HEK293 (cell line): ENCODE measurements at regions not wholly inside any gene's neighbourhood (a gene's known extent, or its start where the extent isn't known, plus 50 kb on each side); places are given as distances from the start of the nearest gene placed in this dataset.

Experiments used
- CTCF ChIA-PET: fragments of 350-600 bp; formaldehyde crosslinking; extraction: SDS; loops from one replicate; lab custom pipeline; 2021; ENCODE audit warnings: antibody characterized with exemption; lab: Yijun Ruan, JAX
- POLR2A ChIA-PET: fragments of 300-600 bp; formaldehyde crosslinking; extraction: SDS; loops from one replicate; lab custom pipeline; 2020; ENCODE audit warnings: antibody characterized with exemption, inconsistent platforms; lab: Yijun Ruan, JAX
- H3K27ac ChIP-seq: fragments of 200-500 bp; sonication (Bioruptor generic); 2 replicates; pipeline ENCODE4 v1.5.1; 2014; ENCODE audit warnings: low read depth, low read length, control low read depth, inconsistent platforms; ENCODE audit errors: extremely low read depth
- H3K36me3 ChIP-seq, 2 experiments: fragments of 200-500 bp in 1 of 2; sonication (Bioruptor generic) in 1 of 2; 1 replicate in 1 of 2; 2 replicates in 1 of 2; pipeline ENCODE4 v1.5.1; 2014 to 2017; ENCODE audit warnings: inconsistent platforms in 2 of 2, low read length in 2 of 2; ENCODE audit not compliant: control insufficient read depth in 2 of 2, insufficient read depth in 1 of 2
- H3K4me1 ChIP-seq: fragments of 200-500 bp; sonication (Bioruptor generic); 2 replicates; pipeline ENCODE4 v1.5.1; 2014; ENCODE audit warnings: mild to moderate bottlenecking, low read length, inconsistent platforms; ENCODE audit not compliant: control insufficient read depth, insufficient read depth
- H3K4me3 ChIP-seq: 2 replicates; pipeline ENCODE4 v1.5.1; 2011; ENCODE audit warnings: low read depth, mild to moderate bottlenecking, control low read depth, low read length, moderate library complexity
- H3K9me3 ChIP-seq: fragments of 200-500 bp; sonication (Bioruptor generic); 2 replicates; pipeline ENCODE4 v1.5.1; 2014; ENCODE audit warnings: low read depth, low read length, inconsistent platforms; ENCODE audit not compliant: control insufficient read depth, insufficient read depth
- SP7 ChIP-seq: fragments of 450-650 bp; formaldehyde crosslinking; IDR thresholded peaks from 2 replicates; pipeline ENCODE4 v1.5.1; 2016; ENCODE audit warnings: missing biosample characterization, missing genetic modification characterization
- TRIM28 ChIP-seq: IDR thresholded peaks from 2 replicates; pipeline ENCODE4 v1.6.1; 2011; ENCODE audit warnings: low read length, control low read depth, borderline replicate concordance
- ZNF335 ChIP-seq: fragments of 450-650 bp; formaldehyde crosslinking; conservative IDR thresholded peaks from 2 replicates; pipeline ENCODE4 v1.5.1; 2016; ENCODE audit warnings: missing biosample characterization, missing genetic modification characterization
- ZNF394 ChIP-seq: fragments of 450-650 bp; formaldehyde crosslinking; IDR thresholded peaks from 2 replicates; pipeline ENCODE4 v1.5.1; 2016; ENCODE audit warnings: missing biosample characterization, missing genetic modification characterization, mild to moderate bottlenecking, moderate library complexity, borderline replicate concordance
- ZNF423 ChIP-seq: fragments of 450-650 bp; formaldehyde crosslinking; IDR thresholded peaks from 2 replicates; pipeline ENCODE4 v1.5.1; 2016; ENCODE audit warnings: missing biosample characterization, missing genetic modification characterization
- ZNF561 ChIP-seq: fragments of 450-650 bp; IDR thresholded peaks from 2 replicates; pipeline ENCODE4 v1.5.1; 2018; ENCODE audit warnings: missing biosample characterization, missing genetic modification characterization, borderline replicate concordance
- ZNF664 ChIP-seq: fragments of 450-650 bp; formaldehyde crosslinking; IDR thresholded peaks from 2 replicates; pipeline ENCODE4 v1.5.1; 2016; ENCODE audit warnings: missing biosample characterization, missing genetic modification characterization
- ZNF768 ChIP-seq: fragments of 450-650 bp; formaldehyde crosslinking; IDR thresholded peaks from 2 replicates; pipeline ENCODE4 v1.5.1; 2018; ENCODE audit warnings: missing biosample characterization, mild to moderate bottlenecking, missing genetic modification characterization
- TF ChIP-seq, protein P1 (sequence below): fragments of 450-650 bp; formaldehyde crosslinking; IDR thresholded peaks from 2 replicates; pipeline ENCODE4 v1.5.1; 2017; ENCODE audit warnings: missing biosample characterization, mild to moderate bottlenecking, missing genetic modification characterization, moderate library complexity
- TF ChIP-seq, protein P2 (sequence below): fragments of 450-650 bp; formaldehyde crosslinking; conservative IDR thresholded peaks from 2 replicates; pipeline ENCODE4 v1.5.1; 2016; ENCODE audit warnings: low read depth, missing biosample characterization, missing genetic modification characterization
- TF ChIP-seq, protein P3 (sequence below): fragments of 450-650 bp; formaldehyde crosslinking; IDR thresholded peaks from 2 replicates; pipeline ENCODE4 v1.5.1; 2016; ENCODE audit warnings: missing biosample characterization, missing genetic modification characterization
- TF ChIP-seq, protein P4 (sequence below): fragments of 450-650 bp; formaldehyde crosslinking; IDR thresholded peaks from 2 replicates; pipeline ENCODE4 v1.5.1; 2016; ENCODE audit warnings: missing biosample characterization, missing genetic modification characterization

DNA sequence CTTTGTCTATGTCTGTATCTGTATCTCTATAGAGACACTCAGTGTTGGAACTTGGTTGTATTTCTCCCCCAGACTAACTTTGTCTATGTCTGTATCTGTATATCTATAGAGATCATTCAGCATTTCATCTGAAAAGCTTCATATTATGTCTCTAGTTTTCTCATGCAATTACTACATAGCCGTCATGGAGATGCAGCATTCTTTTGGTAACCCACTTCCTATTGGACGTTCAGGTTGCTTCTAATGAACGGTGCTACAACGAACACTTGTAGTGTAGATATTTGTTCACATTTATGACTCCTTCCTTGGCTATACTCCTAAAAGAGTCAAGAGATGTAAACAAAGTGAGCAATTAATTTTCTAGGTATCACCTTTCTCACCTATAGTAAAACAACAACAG, 81.5 kb upstream of the KCNA1 start (continued):
- TF ChIP-seq SP7, result no peak
- no peak for TF ChIP-seq ZNF561 (tag by site-specific recombination)
- TF ChIP-seq, protein P1, sequence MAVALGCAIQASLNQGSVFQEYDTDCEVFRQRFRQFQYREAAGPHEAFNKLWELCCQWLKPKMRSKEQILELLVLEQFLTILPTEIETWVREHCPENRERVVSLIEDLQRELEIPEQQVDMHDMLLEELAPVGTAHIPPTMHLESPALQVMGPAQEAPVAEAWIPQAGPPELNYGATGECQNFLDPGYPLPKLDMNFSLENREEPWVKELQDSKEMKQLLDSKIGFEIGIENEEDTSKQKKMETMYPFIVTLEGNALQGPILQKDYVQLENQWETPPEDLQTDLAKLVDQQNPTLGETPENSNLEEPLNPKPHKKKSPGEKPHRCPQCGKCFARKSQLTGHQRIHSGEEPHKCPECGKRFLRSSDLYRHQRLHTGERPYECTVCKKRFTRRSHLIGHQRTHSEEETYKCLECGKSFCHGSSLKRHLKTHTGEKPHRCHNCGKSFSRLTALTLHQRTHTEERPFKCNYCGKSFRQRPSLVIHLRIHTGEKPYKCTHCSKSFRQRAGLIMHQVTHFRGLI (tag by site-specific recombination), result no peak

DNA sequence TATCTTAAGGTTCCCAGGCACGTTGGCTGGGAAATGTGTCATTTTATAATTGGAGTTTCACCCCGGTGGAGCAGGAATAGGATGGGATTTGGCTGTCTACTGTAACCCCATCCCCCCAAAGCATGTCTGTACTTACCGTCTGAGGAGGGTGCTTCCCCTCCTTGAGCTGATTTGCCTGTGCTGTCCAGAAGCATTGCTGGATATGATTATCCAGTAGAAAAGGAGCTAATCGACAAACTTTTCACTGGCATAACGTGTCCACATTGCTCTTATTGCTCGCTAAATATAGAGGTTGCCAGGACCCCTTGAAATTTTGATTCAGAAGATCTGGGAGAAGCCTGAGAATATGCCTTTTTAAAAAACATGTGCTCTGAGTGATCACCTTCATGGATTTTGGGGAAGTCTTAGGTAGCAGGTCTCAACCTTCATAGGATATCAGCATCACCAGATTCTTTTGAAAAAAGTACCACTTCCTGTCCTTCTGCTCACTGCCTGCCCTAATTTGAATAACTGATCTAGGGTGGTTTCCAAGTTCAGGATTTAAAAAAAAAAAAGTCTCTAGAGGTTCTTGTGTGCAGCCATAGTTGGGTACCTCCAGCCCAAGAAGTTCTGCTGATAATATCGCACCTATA, 80.4 kb upstream of the KCNA1 start:
- TF ChIP-seq ZNF664 (no peak), TRIM28 (no peak), ZNF335 (tag by site-specific recombination) (no peak)
- TF ChIP-seq, protein P2, sequence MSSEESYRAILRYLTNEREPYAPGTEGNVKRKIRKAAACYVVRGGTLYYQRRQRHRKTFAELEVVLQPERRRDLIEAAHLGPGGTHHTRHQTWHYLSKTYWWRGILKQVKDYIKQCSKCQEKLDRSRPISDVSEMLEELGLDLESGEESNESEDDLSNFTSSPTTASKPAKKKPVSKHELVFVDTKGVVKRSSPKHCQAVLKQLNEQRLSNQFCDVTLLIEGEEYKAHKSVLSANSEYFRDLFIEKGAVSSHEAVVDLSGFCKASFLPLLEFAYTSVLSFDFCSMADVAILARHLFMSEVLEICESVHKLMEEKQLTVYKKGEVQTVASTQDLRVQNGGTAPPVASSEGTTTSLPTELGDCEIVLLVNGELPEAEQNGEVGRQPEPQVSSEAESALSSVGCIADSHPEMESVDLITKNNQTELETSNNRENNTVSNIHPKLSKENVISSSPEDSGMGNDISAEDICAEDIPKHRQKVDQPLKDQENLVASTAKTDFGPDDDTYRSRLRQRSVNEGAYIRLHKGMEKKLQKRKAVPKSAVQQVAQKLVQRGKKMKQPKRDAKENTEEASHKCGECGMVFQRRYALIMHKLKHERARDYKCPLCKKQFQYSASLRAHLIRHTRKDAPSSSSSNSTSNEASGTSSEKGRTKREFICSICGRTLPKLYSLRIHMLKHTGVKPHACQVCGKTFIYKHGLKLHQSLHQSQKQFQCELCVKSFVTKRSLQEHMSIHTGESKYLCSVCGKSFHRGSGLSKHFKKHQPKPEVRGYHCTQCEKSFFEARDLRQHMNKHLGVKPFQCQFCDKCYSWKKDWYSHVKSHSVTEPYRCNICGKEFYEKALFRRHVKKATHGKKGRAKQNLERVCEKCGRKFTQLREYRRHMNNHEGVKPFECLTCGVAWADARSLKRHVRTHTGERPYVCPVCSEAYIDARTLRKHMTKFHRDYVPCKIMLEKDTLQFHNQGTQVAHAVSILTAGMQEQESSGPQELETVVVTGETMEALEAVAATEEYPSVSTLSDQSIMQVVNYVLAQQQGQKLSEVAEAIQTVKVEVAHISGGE (tag by site-specific recombination), result no peak
- TF ChIP-seq, protein P3, sequence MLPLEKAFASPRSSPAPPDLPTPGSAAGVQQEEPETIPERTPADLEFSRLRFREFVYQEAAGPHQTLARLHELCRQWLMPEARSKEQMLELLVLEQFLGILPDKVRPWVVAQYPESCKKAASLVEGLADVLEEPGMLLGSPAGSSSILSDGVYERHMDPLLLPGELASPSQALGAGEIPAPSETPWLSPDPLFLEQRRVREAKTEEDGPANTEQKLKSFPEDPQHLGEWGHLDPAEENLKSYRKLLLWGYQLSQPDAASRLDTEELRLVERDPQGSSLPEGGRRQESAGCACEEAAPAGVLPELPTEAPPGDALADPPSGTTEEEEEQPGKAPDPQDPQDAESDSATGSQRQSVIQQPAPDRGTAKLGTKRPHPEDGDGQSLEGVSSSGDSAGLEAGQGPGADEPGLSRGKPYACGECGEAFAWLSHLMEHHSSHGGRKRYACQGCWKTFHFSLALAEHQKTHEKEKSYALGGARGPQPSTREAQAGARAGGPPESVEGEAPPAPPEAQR (tag by site-specific recombination), result no peak
- no peak overlapping the region for H3K4me3 ChIP-seq
- H3K4me1 ChIP-seq, result no peaks in the 10 kb centered on the region
- ChIA-PET CTCF (interaction anchor here (0.6 to 1.9 kb wide), 3 partner anchors 18 to 26 kb away, joined by 4 to 6 read pairs (median 5); no protein-coding TSS in a partner anchor), POLR2A (no interaction called here)
- no peaks in the 10 kb centered on the region for H3K36me3 ChIP-seq
- no peak overlapping the region for H3K27ac ChIP-seq
- H3K9me3 ChIP-seq, result no peaks in the 10 kb centered on the region

DNA sequence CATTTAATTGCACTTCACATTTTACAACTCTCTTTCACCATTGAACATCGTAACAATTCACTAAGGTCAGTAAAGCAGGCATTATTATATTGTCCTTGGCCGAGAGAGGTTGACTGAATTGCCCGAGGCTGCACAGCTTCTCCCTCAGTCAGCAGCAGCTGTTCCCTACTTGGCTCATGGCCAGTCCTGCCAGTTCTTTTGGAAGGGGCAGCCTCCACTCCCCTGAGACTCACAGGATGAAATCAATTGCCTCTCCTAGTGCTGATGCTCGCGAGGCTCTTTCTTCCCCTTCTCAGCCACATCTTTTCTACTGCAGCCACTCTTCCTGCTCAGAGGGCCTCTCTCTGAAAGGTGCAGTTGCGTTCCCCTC, 79.9 kb upstream of the KCNA1 start:
- H3K36me3 ChIP-seq, result no peaks in the 10 kb centered on the region
- POLR2A ChIA-PET, result no interaction called here
- H3K27ac ChIP-seq, result no peak overlapping the region
- H3K9me3 ChIP-seq, result no peaks in the 10 kb centered on the region
- CTCF ChIA-PET, result interaction anchor here (1.4 kb wide), 1 partner anchor 19 kb away, joined by 4 read pairs; no protein-coding TSS in a partner anchor
- H3K4me1 ChIP-seq, result no peaks in the 10 kb centered on the region
- H3K4me3 ChIP-seq, result no peak overlapping the region
- TF ChIP-seq ZNF394 (tag by site-specific recombination), result peak; percentile 24; the same call in 1 of the 2 replicates
- no peak for TF ChIP-seq ZNF423 (tag by site-specific recombination)
- TF ChIP-seq, protein P4, sequence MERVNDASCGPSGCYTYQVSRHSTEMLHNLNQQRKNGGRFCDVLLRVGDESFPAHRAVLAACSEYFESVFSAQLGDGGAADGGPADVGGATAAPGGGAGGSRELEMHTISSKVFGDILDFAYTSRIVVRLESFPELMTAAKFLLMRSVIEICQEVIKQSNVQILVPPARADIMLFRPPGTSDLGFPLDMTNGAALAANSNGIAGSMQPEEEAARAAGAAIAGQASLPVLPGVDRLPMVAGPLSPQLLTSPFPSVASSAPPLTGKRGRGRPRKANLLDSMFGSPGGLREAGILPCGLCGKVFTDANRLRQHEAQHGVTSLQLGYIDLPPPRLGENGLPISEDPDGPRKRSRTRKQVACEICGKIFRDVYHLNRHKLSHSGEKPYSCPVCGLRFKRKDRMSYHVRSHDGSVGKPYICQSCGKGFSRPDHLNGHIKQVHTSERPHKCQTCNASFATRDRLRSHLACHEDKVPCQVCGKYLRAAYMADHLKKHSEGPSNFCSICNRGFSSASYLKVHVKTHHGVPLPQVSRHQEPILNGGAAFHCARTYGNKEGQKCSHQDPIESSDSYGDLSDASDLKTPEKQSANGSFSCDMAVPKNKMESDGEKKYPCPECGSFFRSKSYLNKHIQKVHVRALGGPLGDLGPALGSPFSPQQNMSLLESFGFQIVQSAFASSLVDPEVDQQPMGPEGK (tag by site-specific recombination), result no peak
- TF ChIP-seq ZNF768 (tag by site-specific recombination), result 0 out of 2 replicates have a peak, but pooled peaks have one; percentile 7
- TF ChIP-seq, all 188 proteins: peak for 2
